IMR-90 (cell line): ENCODE measurements at regions not wholly inside any gene's neighbourhood (a gene's known extent, or its start where the extent isn't known, plus 50 kb on each side); places are given as distances from the start of the nearest gene placed in this dataset.

Experiments
- ATAC-seq: fragments of 200-7000 bp; cut with Tn5 transposase; 2 replicates; pipeline ENCODE4 v1.9.1; 2020; ENCODE audit warnings: low read depth, mild to moderate bottlenecking, moderate library complexity
- BruUV-seq: library from RNA; stranded (reverse); fragments of 400-500 nt; replicated peaks from 2 replicates; lab custom pipeline; 2021; lab: Mats Ljungman, UMichigan
- CTCF ChIA-PET: fragments of 300-600 bp; formaldehyde crosslinking; extraction: SDS; loops from one replicate; lab custom pipeline; 2021; ENCODE audit warnings: antibody characterized with exemption; lab: Yijun Ruan, JAX
- POLR2A ChIA-PET: fragments of 300-600 bp; sonication (Branson Sonifier 250); formaldehyde crosslinking; loops from one replicate; lab custom pipeline; 2022; ENCODE audit warnings: antibody characterized with exemption; ENCODE audit not compliant: unreplicated experiment; lab: Charles Lee
- DNase-seq: peaks from one replicate; pipeline ENCODE4 v3.0.0; 2013
- H2AFZ ChIP-seq: replicated peaks from 2 replicates; pipeline ENCODE3; 2013; ENCODE audit warnings: low read length, mild to moderate bottlenecking; ENCODE audit not compliant: poor library complexity
- H2AK5ac ChIP-seq: 2 replicates; pipeline ENCODE4 v1.6.1; 2013; ENCODE audit warnings: low read depth, low read length, inconsistent platforms
- H2AK9ac ChIP-seq: replicated peaks from 2 replicates; pipeline ENCODE3; 2013; ENCODE audit warnings: mild to moderate bottlenecking, low read depth, low read length, moderate library complexity; ENCODE audit not compliant: poor library complexity
- H2BK120ac ChIP-seq: 2 replicates; pipeline ENCODE4 v1.6.1; 2013; ENCODE audit warnings: low read depth, low read length, inconsistent platforms
- H2BK15ac ChIP-seq: 3 replicates; pipeline ENCODE4 v1.6.1; 2013; ENCODE audit warnings: low read depth, low read length, inconsistent platforms
- H2BK20ac ChIP-seq: 2 replicates; pipeline ENCODE4 v1.6.1; 2013; ENCODE audit warnings: low read depth, mild to moderate bottlenecking, inconsistent platforms, low read length, moderate library complexity
- H2BK5ac ChIP-seq: 2 replicates; pipeline ENCODE4 v1.6.1; 2013; ENCODE audit warnings: mild to moderate bottlenecking, low read depth, low read length, inconsistent platforms; ENCODE audit not compliant: poor library complexity, severe bottlenecking
- H3K14ac ChIP-seq: replicated peaks from 2 replicates; pipeline ENCODE4 v1.6.1; 2013; ENCODE audit warnings: low read depth, low read length, inconsistent platforms
- H3K18ac ChIP-seq: 2 replicates; pipeline ENCODE4 v1.6.1; 2013; ENCODE audit warnings: low read depth, low read length, control low read depth
- H3K23ac ChIP-seq: 2 replicates; pipeline ENCODE4 v1.6.1; 2013; ENCODE audit warnings: low read depth, low read length, inconsistent platforms
- H3K27ac ChIP-seq: 2 replicates; pipeline ENCODE4 v1.5.1; 2013; ENCODE audit warnings: mild to moderate bottlenecking, control low read depth, low read length; ENCODE audit not compliant: insufficient read depth
- H3K27me3 ChIP-seq: 2 replicates; pipeline ENCODE4 v1.6.1; 2013; ENCODE audit warnings: low read length; ENCODE audit not compliant: control insufficient read depth, insufficient read depth
- H3K36me3 ChIP-seq: 2 replicates; pipeline ENCODE4 v1.6.1; 2013; ENCODE audit warnings: low read length, mixed read lengths; ENCODE audit not compliant: control insufficient read depth, insufficient read depth
- H3K4ac ChIP-seq: 2 replicates; pipeline ENCODE4 v1.6.1; 2013; ENCODE audit warnings: low read depth, low read length, inconsistent platforms
- H3K4me1 ChIP-seq: 2 replicates; pipeline ENCODE4 v1.6.1; 2013; ENCODE audit warnings: low read length, mixed read lengths; ENCODE audit not compliant: control insufficient read depth, insufficient read depth
- H3K4me2 ChIP-seq: 2 replicates; pipeline ENCODE4 v1.6.1; 2013; ENCODE audit warnings: low read depth, mild to moderate bottlenecking, control low read depth, low read length, moderate library complexity
- H3K4me3 ChIP-seq: 2 replicates; pipeline ENCODE4 v1.5.1; 2013; ENCODE audit warnings: low read depth, mild to moderate bottlenecking, control low read depth, low read length, moderate library complexity; ENCODE audit not compliant: insufficient read depth
- H3K56ac ChIP-seq: 2 replicates; pipeline ENCODE4 v1.6.1; 2013; ENCODE audit warnings: low read length, inconsistent platforms; ENCODE audit not compliant: insufficient read depth; ENCODE audit errors: extremely low read depth
- H3K79me1 ChIP-seq, 2 experiments: 2 replicates each; pipeline ENCODE4 v1.6.1; 2013; ENCODE audit warnings: low read length in 2 of 2, inconsistent platforms in 1 of 2, low read depth in 1 of 2
- H3K9ac ChIP-seq: 2 replicates; pipeline ENCODE4 v1.6.1; 2013; ENCODE audit warnings: low read depth, low read length, control low read depth
- H3K9me1 ChIP-seq: 2 replicates; pipeline ENCODE4 v1.6.1; 2013; ENCODE audit warnings: low read length, inconsistent platforms; ENCODE audit not compliant: insufficient read depth
- H3K9me3 ChIP-seq: 2 replicates; pipeline ENCODE4 v1.6.1; 2013; ENCODE audit warnings: low read length; ENCODE audit not compliant: control insufficient read depth, insufficient read depth
- H4K20me1 ChIP-seq: 2 replicates; pipeline ENCODE4 v1.6.1; 2013; ENCODE audit warnings: low read length, inconsistent platforms; ENCODE audit not compliant: insufficient read depth
- H4K5ac ChIP-seq: 2 replicates; pipeline ENCODE4 v1.6.1; 2013; ENCODE audit warnings: mild to moderate bottlenecking, low read depth, low read length, control low read depth
- H4K8ac ChIP-seq, 2 experiments: 2 replicates each; pipeline ENCODE4 v1.6.1; 2013; ENCODE audit warnings: low read depth in 2 of 2, low read length in 2 of 2, control low read depth in 1 of 2, inconsistent platforms in 1 of 2
- H4K91ac ChIP-seq: 2 replicates; pipeline ENCODE4 v1.6.1; 2013; ENCODE audit warnings: low read depth, low read length, inconsistent platforms; ENCODE audit not compliant: insufficient read depth
- NFE2L2 ChIP-seq: fragments of 150-350 bp; IDR thresholded peaks from 2 replicates; pipeline ENCODE4 v1.6.1; 2016; ENCODE audit warnings: low read depth, mild to moderate bottlenecking, low read length
- WGBS, 2 experiments: methylation state at CpG; one replicate each; pipeline versions ENCODE4 v1.1.5 to v1.1.7; 2013; ENCODE audit warnings: missing lambda C conversion rate in 2 of 2; ENCODE audit not compliant: insufficient read length in 1 of 2; ENCODE audit errors: extremely low coverage in 2 of 2; 5-methylcytosine and 5-hydroxymethylcytosine counted together
- dilution Hi-C: fragments of 300-500 bp; cut with HindIII; formaldehyde crosslinking; loops from one replicate; pipeline ENCODE4 v1.14.3; 2018; ENCODE audit warnings: low sequenced_read_pairs; ENCODE audit not compliant: unreplicated experiment
- in situ Hi-C: fragments of 300-500 bp; cut with MboI; formaldehyde crosslinking; loops from 3 replicates; pipeline ENCODE4 v1.14.3; 2019; ENCODE audit warnings: low sequenced_read_pairs, inconsistent platforms, mixed read lengths
- intact Hi-C: fragments of 100-400 bp; cut with micrococcal nuclease; formaldehyde crosslinking; loops from 2 replicates; pipeline ENCODE4 v1.10.0; 2022

DNA sequence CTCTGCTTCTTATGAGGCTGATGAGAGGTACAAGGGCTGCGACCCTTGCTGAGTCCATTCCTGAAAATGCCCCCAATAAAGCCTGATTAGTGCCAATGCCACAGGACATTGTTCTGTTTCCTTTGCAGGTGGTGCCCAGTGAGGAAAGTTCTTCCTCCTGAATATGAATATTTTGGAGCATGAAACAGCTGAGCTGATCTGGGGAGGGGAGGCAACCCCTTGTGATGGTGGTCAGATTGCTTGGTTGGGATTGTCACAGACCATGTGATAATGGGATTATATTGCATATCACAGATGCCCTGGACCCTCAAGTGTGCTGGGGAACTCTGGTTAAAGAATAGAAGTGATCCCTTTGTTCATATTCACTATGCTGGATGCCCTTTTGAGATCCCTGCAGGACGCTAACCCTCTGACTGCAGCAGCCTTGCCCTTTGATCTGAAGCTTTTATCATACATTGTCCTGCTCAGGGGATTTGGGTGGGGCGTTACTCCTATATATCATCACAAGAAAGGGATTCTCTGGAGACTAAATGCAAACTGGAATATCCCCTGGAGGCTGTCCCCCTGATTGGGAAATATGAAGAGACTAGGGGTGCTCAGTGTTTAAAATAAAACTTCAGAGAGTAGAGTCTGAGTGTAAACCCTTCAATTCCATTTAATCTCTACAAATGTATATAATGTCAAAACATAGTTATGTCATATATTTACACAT, 76.9 kb upstream of the TOP3B start:
- Histone ChIP-seq H3K14ac (no peak overlapping the region), H4K5ac (no peak overlapping the region), H3K27ac (no peak overlapping the region)

More for the DNA sequence above, 76.9 kb upstream of the TOP3B start:
- Histone ChIP-seq H2BK20ac (no peak overlapping the region), H2BK120ac (no peak overlapping the region), H3K23ac (no peak overlapping the region), H2AK9ac (no peak overlapping the region), H2BK15ac (no peak overlapping the region), H3K4ac (no peak overlapping the region), H3K18ac (no peak overlapping the region), H4K91ac (no peak overlapping the region), H3K9me1 (no peaks in the 10 kb centered on the region), H4K20me1 (no peaks in the 10 kb centered on the region), H3K4me1 (no peaks in the 10 kb centered on the region; the same call in 1 of the 2 replicates), H3K27me3 (peaks cover 27% of the 10 kb centered on the region), H3K56ac (no peak overlapping the region), H2AFZ (no peak overlapping the region), H2AK5ac (no peak overlapping the region), H3K9me3 (no peaks in the 10 kb centered on the region), H3K4me2 (no peak overlapping the region), H2BK5ac (no peak overlapping the region), H3K9ac (no peak overlapping the region), H3K4me3 (no peak overlapping the region), H3K36me3 (no peaks in the 10 kb centered on the region), H3K79me1 (no peaks in the 10 kb centered on the region), H4K8ac (no peak overlapping the region)
- DNase-seq (no peak), ATAC-seq (no peak)
- no TSS peak for BruUV-seq
- POLR2A ChIA-PET: no interaction called here
- WGBS, 2 experiments: 29% methylated on average over 1 of the region's 3 CpGs; no CpG with 5 or more reads in 1 of the 2 experiments
- in situ Hi-C loops: no loop called here
- TF ChIP-seq NFE2L2: no peak
- CTCF ChIA-PET: no interaction called here
- dilution Hi-C loops: no loop called here
- intact Hi-C loops: loop anchor here (2.0 to 5.0 kb wide), 2 partner anchors 85 to 148 kb away; no protein-coding TSS in a partner anchor
